Ascending aorta (tissue), 2 donors: ENCODE measurements at regions not wholly inside any gene's neighbourhood (a gene's known extent, or its start where the extent isn't known, plus 50 kb on each side); places are given as distances from the start of the nearest gene placed in this dataset.

Experiments
- DNase-seq, 2 donors: peaks; one replicate each; pipeline ENCODE4 v3.0.0-alpha.2; 2019; ENCODE audit warnings: low spot score in 2 of 2
- H3K27ac ChIP-seq, 2 donors: fragments of 200-600 bp; sonication (generic); one replicate each; pipeline ENCODE4 v1.5.1; 2016 to 2017; ENCODE audit warnings: mild to moderate bottlenecking in 1 of 2
- H3K27me3 ChIP-seq: fragments of 200-600 bp; sonication (generic); one replicate; pipeline ENCODE4 v1.5.1; 2017
- H3K36me3 ChIP-seq, 2 donors: fragments of 200-600 bp; sonication (generic); one replicate each; pipeline ENCODE4 v1.5.1; 2016
- H3K4me1 ChIP-seq, 2 donors: fragments of 200-600 bp; sonication (generic); one replicate each; pipeline ENCODE4 v1.5.1; 2016 to 2017; ENCODE audit warnings: mild to moderate bottlenecking in 1 of 2
- H3K4me3 ChIP-seq, 2 donors: fragments of 200-600 bp; sonication (generic); one replicate each; pipeline ENCODE4 v1.5.1; 2016 to 2017; ENCODE audit warnings: mild to moderate bottlenecking in 1 of 2
- H3K9me3 ChIP-seq, 2 donors: fragments of 200-600 bp; sonication (generic); one replicate each; pipeline ENCODE4 v1.5.1; 2016
- CTCF ChIP-seq, 3 experiments: fragments of 200-600 bp in 2 of 3; fragments of 450-650 bp in 1 of 3; sonication (generic) in 2 of 3; IDR thresholded peaks; one replicate each; pipeline ENCODE4 v1.5.1; 2016 to 2019; ENCODE audit warnings: antibody characterized with exemption in 3 of 3, mild to moderate bottlenecking in 1 of 3, moderate library complexity in 1 of 3
- intact Hi-C: fragments of 100-400 bp; cut with DNase I; formaldehyde crosslinking; loops from one replicate; pipeline ENCODE4 v1.15.1; 2023

DNA sequence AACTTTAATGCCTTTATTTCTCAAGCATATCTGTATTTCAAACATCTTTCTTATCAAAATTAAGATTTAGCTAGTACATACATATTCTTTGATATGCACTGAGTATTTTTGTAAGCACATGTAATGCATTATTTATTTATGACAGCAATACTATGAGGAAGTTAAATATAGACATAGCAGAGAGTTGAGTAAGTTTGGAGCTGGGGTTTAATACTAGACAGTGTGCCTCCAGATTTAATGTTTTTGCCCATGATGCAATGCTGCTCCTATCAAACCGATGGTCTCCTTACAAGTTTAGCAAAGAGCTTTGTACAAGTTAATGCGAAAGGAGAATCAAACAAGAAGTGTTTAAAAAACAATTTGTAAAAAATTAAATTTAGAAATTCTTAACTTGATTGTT, 826.6 kb upstream of the MGAT4C start:
- H3K27me3 ChIP-seq = no peaks in the 10 kb centered on the region
- TF ChIP-seq CTCF (IDR thresholded peaks at IDR 0.05) = no peak
- no peak overlapping the region for H3K27ac ChIP-seq
- intact Hi-C loops = no loop called here
- H3K9me3 ChIP-seq = no peaks in the 10 kb centered on the region
- no peaks in the 10 kb centered on the region for H3K4me1 ChIP-seq
- H3K4me3 ChIP-seq = no peak overlapping the region
- DNase-seq = no peak
- H3K36me3 ChIP-seq = no peaks in the 10 kb centered on the region

DNA sequence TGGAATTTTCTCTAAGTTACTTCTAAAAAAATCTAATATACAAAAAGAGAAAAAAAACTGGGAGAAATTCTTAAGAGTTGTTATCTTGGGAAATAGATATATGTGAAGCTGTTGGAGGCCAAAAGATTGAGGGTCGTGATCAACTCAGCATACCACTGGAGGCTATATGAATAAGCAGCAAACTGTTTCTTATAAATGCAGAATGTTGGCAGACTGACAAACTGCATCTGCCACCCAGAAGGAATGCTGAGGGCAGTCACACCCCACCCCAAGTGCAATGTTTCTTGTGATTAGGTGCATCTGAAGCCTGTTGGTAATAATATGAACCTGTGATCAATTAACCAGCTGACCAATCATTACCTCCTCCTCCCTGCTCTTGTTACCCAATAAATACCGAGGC, 818.6 kb upstream of the MGAT4C start:
- H3K4me1 ChIP-seq = no peaks in the 10 kb centered on the region
- H3K9me3 ChIP-seq = peaks cover 0 to 18% of the 10 kb centered on the region in 2 donors
- no peaks in the 10 kb centered on the region for H3K27me3 ChIP-seq
- intact Hi-C loops = no loop called here
- TF ChIP-seq CTCF (IDR thresholded peaks at IDR 0.05) = no peak
- H3K36me3 ChIP-seq = no peaks in the 10 kb centered on the region
- H3K4me3 ChIP-seq = no peak overlapping the region
- H3K27ac ChIP-seq = no peak overlapping the region
- DNase-seq = no peak

DNA sequence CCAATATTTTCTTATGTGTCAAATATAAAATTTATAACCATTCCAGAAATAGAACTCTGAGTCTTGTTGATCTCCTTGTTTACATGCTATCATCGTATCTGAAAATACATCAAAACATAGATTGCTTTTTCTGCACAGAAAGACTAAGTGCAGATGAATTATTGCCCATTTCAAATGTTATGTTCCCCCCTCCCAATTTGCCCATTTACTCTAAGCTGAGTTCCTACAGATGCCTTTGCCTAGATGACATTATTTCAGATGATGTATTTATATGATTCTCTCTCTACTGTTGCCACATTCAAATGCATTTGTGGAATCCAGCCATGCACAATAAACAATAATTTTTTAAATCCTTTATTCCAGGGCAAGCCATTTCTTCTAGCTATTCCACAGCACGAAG, 810.1 kb upstream of the MGAT4C start:
- no peaks in the 10 kb centered on the region for H3K9me3 ChIP-seq
- TF ChIP-seq CTCF (IDR thresholded peaks at IDR 0.05) = no peak
- no peak for DNase-seq
- intact Hi-C loops = no loop called here
- H3K27ac ChIP-seq = no peak overlapping the region
- H3K36me3 ChIP-seq = no peaks in the 10 kb centered on the region
- no peak overlapping the region for H3K4me3 ChIP-seq
- H3K27me3 ChIP-seq = no peaks in the 10 kb centered on the region
- H3K4me1 ChIP-seq = no peaks in the 10 kb centered on the region

DNA sequence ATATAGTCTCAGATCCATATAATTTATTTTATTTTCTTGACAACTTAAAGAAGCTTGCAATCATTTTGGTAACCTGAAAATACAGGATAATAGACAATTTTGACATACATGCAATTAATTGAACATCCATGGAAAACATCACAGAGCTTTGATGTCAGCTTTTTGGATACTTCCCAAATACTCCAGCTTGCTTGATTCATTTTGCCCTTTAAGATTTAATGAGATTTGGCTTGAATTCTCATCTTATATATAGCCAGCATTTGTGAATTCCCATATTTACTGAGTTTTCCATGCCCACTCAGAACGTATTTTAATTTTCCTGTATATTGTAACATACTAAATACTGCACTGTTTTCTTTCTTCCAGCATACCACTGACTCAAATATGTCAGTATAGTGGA, 803.0 kb upstream of the MGAT4C start:
- Histone ChIP-seq H3K27me3 (no peaks in the 10 kb centered on the region), H3K36me3 (no peaks in the 10 kb centered on the region), H3K4me1 (no peaks in the 10 kb centered on the region), H3K9me3 (no peaks in the 10 kb centered on the region), H3K27ac (no peak overlapping the region), H3K4me3 (no peak overlapping the region)
- DNase-seq = no peak
- TF ChIP-seq CTCF (IDR thresholded peaks at IDR 0.05) = no peak
- intact Hi-C loops = no loop called here

DNA sequence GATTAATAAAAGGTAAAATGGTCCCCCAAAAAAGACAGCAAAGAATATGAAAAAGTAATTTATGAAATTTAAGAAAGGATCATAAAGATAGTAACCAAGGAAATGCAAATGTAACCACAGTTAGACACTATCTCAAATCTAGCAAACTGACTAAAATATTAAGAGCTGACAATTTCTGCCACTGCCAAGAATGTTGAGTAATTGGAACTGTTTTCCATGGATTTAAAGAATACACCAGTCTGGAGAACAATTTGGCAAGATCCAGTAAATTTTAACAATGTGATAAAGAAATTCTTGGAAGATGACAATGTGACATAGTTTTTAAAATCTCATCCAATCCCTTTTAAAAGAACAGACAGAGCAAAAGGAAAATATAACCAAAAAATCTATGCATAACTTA, 798.0 kb upstream of the MGAT4C start:
- no peak for DNase-seq
- Histone ChIP-seq H3K9me3 (no peaks in the 10 kb centered on the region), H3K27me3 (no peaks in the 10 kb centered on the region), H3K4me1 (no peaks in the 10 kb centered on the region), H3K4me3 (no peak overlapping the region), H3K36me3 (no peaks in the 10 kb centered on the region), H3K27ac (no peak overlapping the region)
- intact Hi-C loops = no loop called here
- TF ChIP-seq CTCF (IDR thresholded peaks at IDR 0.05) = no peak

GRCh38 chr12:87051621-87052020, 795.4 kb upstream of the MGAT4C start:
- intact Hi-C loops = no loop called here

More at GRCh38 chr12:87051621-87052020, 795.4 kb upstream of the MGAT4C start:
- no peak for TF ChIP-seq CTCF (IDR thresholded peaks at IDR 0.05)
- H3K4me1 ChIP-seq = no peaks in the 10 kb centered on the region
- no peaks in the 10 kb centered on the region for H3K9me3 ChIP-seq
- no peak overlapping the region for H3K4me3 ChIP-seq
- no peak overlapping the region for H3K27ac ChIP-seq
- no peaks in the 10 kb centered on the region for H3K27me3 ChIP-seq
- DNase-seq = no peak
- H3K36me3 ChIP-seq = no peaks in the 10 kb centered on the region
